ENCODE measurements at regions not wholly inside any gene's neighbourhood (a gene's known extent, or its start where the extent isn't known, plus 50 kb on each side); places are given as distances from the start of the nearest gene placed in this dataset.
"Not testable (repeated sequence)": the region's sequence is repeated elsewhere in the genome, so short reads cannot be mapped to it uniquely, and the experiment has no call there.

DNA sequence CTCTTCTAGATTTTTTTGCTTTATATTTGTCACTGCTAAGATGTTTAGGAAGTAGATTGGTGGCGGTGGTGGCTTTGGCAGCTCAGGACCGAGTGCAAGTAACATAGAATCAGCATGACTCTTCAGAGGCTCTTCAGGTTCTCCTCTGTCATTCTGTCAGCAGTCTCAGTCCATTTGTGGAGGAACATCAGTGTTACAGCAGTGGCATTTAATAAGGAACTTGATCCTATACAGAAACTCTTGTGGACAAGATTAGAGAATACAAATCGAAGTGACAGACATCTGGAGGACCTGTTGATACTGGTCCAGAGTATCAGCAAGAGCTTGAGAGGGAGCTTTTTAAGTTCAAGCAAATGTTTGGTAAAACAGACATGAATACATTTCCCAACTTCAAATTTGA lies 82.2 kb upstream of the GNAZ start:
- Mint-ChIP-seq H3K27ac (no peak overlapping the region), H3K36me3 (no peaks in the 10 kb centered on the region), H3K9me3 (no peaks in the 10 kb centered on the region)
- DNase-seq (ENCODE audit: low spot score in 2 of 2) (no peak), ATAC-seq (no peak)

GRCh38 chr22:22988785-22989184 lies 81.5 kb upstream of the GNAZ start:
- no peak overlapping the region for H3K27ac Mint-ChIP-seq
- DNase-seq (ENCODE audit: low spot score in 2 of 2) (no peak), ATAC-seq (no peak)
- no peaks in the 10 kb centered on the region for H3K9me3 Mint-ChIP-seq
- no peaks in the 10 kb centered on the region for H3K36me3 Mint-ChIP-seq

DNA sequence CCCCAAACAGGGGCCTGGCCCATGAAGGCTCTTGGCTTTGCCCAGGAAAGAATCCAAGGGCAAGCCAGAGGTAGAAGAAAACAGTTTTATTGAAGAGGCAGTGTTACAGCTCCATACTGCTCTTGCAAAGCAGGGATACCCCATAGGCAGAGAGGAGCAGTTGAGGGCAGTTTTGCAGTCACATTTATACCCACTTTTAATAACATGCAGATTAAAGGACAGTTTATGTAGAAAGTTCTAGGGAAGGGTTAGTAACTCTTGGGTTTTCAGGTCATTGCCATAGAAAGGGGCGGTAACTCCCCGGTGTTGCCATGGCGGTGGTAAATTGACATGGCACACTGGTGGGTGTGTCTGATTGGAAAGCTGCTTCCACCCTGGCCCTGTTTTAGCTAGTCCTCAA lies 80.5 kb upstream of the GNAZ start:
- Mint-ChIP-seq H3K36me3 (peaks cover 0 to under 1% of the 10 kb centered on the region in 2 donors), H3K27ac (no peak overlapping the region), H3K9me3 (no peaks in the 10 kb centered on the region)
- ATAC-seq (no peak), DNase-seq (ENCODE audit: low spot score in 2 of 2) (no peak)

DNA sequence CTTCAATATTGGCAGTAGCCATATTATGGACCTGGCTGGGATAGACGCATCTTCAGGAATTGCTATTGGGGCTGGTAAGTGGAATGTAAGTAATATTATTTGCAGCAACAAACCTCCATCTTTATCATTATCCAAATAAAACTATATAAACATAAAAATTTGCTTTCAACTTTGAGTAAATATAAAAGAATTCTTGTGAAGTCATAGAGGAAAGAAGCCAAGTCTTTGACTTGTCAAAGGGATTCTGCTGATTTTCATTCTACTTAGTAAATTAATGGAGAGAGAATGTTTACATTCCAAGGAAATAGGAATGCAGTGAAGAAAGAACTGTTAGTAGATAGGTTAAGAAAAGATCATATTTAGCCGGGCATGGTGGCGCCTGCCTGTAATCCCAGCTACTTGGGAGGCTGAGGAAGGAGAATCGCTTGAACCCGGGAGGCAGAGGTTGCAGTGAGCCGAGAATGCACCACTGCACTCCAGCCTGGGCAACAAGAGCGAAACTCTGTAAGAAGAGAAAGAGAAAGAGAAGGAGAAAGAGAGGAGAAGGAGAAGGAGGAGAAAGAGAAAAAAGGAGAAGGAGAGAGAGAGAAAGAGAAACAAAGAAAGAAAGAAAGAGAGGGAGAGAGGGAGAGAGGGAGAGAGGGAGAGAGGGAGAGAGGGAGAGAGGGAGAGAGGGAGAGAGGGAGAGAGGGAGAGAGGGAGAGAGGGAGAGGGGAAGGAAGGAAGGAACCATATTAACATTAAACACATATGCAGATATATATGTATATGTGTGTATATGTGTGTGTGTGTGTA lies 79.4 kb upstream of the GNAZ start:
- H3K36me3 Mint-ChIP-seq; ATAC-seq; H3K9me3 Mint-ChIP-seq; DNase-seq (ENCODE audit: low spot score in 2 of 2): not testable (repeated sequence)
- H3K27ac Mint-ChIP-seq: peak overlapping the region in 1 of 2 donors; percentile 61

GRCh38 chr22:22992474-22992873 lies 77.8 kb upstream of the GNAZ start:
- H3K9me3 Mint-ChIP-seq: peaks cover 11% of the 10 kb centered on the region in 2 donors
- no peak overlapping the region for H3K27ac Mint-ChIP-seq
- DNase-seq (ENCODE audit: low spot score in 2 of 2) (no peak), ATAC-seq (no peak)
- H3K36me3 Mint-ChIP-seq: peaks cover 11 to 12% of the 10 kb centered on the region in 2 donors

- DNase-seq (ENCODE audit: low spot score in 2 of 2) (no peak), ATAC-seq (no peak)
- peaks cover 18 to 19% of the 10 kb centered on the region in 2 donors for H3K36me3 Mint-ChIP-seq
- H3K27ac Mint-ChIP-seq: no peak overlapping the region
- peaks cover 18% of the 10 kb centered on the region in 2 donors for H3K9me3 Mint-ChIP-seq
Measured at GRCh38 chr22:22993184-22993583, 77.1 kb upstream of the GNAZ start.

DNA sequence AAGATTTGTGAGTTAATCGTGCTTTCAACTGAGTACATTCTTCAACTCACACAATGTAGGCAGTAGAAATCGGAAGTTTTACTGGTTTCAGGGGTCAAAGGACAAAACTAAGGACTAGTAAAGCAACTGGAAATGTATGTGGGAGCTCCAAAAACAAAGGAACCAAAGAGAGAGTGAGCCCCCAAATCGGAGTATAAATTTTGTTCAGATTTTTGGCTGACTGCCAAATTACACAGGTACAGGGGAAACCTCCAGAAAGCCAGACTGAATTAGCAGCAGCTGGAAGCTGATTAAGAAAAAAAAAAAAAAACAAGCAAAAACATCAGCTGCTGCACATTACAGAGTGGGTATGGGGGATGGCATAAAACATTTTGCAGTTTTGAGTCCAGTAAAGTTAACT lies 75.2 kb upstream of the GNAZ start:
- Mint-ChIP-seq H3K36me3 (peaks cover 18 to 19% of the 10 kb centered on the region in 2 donors), H3K9me3 (peaks cover 19 to 25% of the 10 kb centered on the region in 2 donors), H3K27ac (no peak overlapping the region)
- ATAC-seq: no peak
- DNase-seq (ENCODE audit: low spot score in 2 of 2): no peak

- H3K36me3 Mint-ChIP-seq: peaks cover 18 to 19% of the 10 kb centered on the region in 2 donors
- no peak for DNase-seq (ENCODE audit: low spot score in 2 of 2)
- H3K9me3 Mint-ChIP-seq: peaks cover 19 to 25% of the 10 kb centered on the region in 2 donors
- H3K27ac Mint-ChIP-seq: no peak overlapping the region
- ATAC-seq: no peak
Measured at GRCh38 chr22:22996511-22997261, 73.6 kb upstream of the GNAZ start.

GRCh38 chr22:22997262-22997898 lies 72.9 kb upstream of the GNAZ start:
- no peak overlapping the region for H3K27ac Mint-ChIP-seq
- peaks cover 18 to 19% of the 10 kb centered on the region in 2 donors for H3K36me3 Mint-ChIP-seq
- no peak for ATAC-seq
- peaks cover 19 to 25% of the 10 kb centered on the region in 2 donors for H3K9me3 Mint-ChIP-seq
- no peak for DNase-seq (ENCODE audit: low spot score in 2 of 2)

GRCh38 chr22:22997988-22998387 lies 72.3 kb upstream of the GNAZ start:
- Mint-ChIP-seq H3K36me3 (peaks cover 18 to 19% of the 10 kb centered on the region in 2 donors), H3K27ac (no peak overlapping the region), H3K9me3 (peaks cover 19 to 25% of the 10 kb centered on the region in 2 donors)
- DNase-seq (ENCODE audit: low spot score in 2 of 2) (no peak), ATAC-seq (no peak)

DNA sequence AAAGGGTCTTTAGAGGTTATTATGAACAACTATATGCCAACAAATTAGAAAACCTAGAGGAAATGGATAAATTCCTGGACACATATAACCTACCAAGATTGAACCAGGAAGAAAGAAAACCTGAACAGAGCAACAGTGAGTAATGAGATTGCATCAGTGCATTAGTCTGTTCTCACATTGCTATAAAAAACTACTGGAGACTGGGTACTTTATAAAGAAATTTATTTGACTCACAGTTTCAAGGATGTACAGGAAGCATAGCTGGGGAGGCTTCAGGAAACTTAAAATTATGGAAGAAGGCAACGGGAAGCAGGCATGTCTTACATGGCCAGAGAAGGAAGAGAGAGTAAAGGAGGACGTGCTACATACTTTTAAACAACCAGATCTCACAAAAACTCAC lies 70.8 kb upstream of the GNAZ start:
- peaks cover 19 to 25% of the 10 kb centered on the region in 2 donors for H3K9me3 Mint-ChIP-seq
- ATAC-seq: no peak
- DNase-seq (ENCODE audit: low spot score in 2 of 2): no peak
- peaks cover 18 to 19% of the 10 kb centered on the region in 2 donors for H3K36me3 Mint-ChIP-seq
- no peak overlapping the region for H3K27ac Mint-ChIP-seq

- Mint-ChIP-seq H3K9me3 (peaks cover 15 to 25% of the 10 kb centered on the region in 2 donors), H3K36me3 (peaks cover 14 to 18% of the 10 kb centered on the region in 2 donors), H3K27ac (no peak overlapping the region)
- DNase-seq (ENCODE audit: low spot score in 2 of 2) (no peak), ATAC-seq (no peak)
Measured at GRCh38 chr22:23000657-23001347, 69.5 kb upstream of the GNAZ start.

GRCh38 chr22:23001463-23001862 lies 68.9 kb upstream of the GNAZ start:
- no peak overlapping the region for H3K27ac Mint-ChIP-seq
- ATAC-seq: no peak
- peaks cover 14 to 25% of the 10 kb centered on the region in 2 donors for H3K9me3 Mint-ChIP-seq
- peaks cover 14 to 17% of the 10 kb centered on the region in 2 donors for H3K36me3 Mint-ChIP-seq
- DNase-seq (ENCODE audit: low spot score in 2 of 2): no peak

- ATAC-seq (no peak), DNase-seq (ENCODE audit: low spot score in 2 of 2) (no peak)
- no peak overlapping the region for H3K27ac Mint-ChIP-seq
- peaks cover 5% of the 10 kb centered on the region in 2 donors for H3K36me3 Mint-ChIP-seq
- H3K9me3 Mint-ChIP-seq: peaks cover 5 to 13% of the 10 kb centered on the region in 2 donors
Measured at GRCh38 chr22:23002612-23003180, 67.6 kb upstream of the GNAZ start.

- DNase-seq (ENCODE audit: low spot score in 2 of 2) (no peak), ATAC-seq (no peak)
- H3K36me3 Mint-ChIP-seq: no peaks in the 10 kb centered on the region
- H3K27ac Mint-ChIP-seq: no peak overlapping the region
- H3K9me3 Mint-ChIP-seq: no peaks in the 10 kb centered on the region
Measured at GRCh38 chr22:23007823-23008222, 62.5 kb upstream of the GNAZ start.

- no peak for DNase-seq (ENCODE audit: low spot score in 2 of 2)
- Mint-ChIP-seq H3K9me3 (no peaks in the 10 kb centered on the region), H3K36me3 (no peaks in the 10 kb centered on the region), H3K27ac (no peak overlapping the region)
- no peak for ATAC-seq
Measured at GRCh38 chr22:23008896-23009295, 61.4 kb upstream of the GNAZ start.
